ENCODE measurements at regions not wholly inside any gene's neighbourhood (a gene's known extent, or its start where the extent isn't known, plus 50 kb on each side); places are given as distances from the start of the nearest gene placed in this dataset.
A peak's percentile ranks its signal among the peaks of the same experiment; 100 is the strongest.
"Not testable (repeated sequence)": the region's sequence is repeated elsewhere in the genome, so short reads cannot be mapped to it uniquely, and the experiment has no call there.

GRCh38 chrX:10676235-10676957 lies 56.0 kb upstream of the MID1 start:
- DNase-seq, result no peak

- no peak for DNase-seq
Measured at GRCh38 chrX:10677490-10677889, 57.1 kb upstream of the MID1 start.

- DNase-seq, result no peak
Measured at GRCh38 chrX:10679387-10679786, 59.0 kb upstream of the MID1 start.

- DNase-seq, result no peak
Measured at GRCh38 chrX:10681167-10681566, 60.8 kb upstream of the MID1 start.

- DNase-seq, result not testable (repeated sequence)
Measured at GRCh38 chrX:10683631-10684030, 63.2 kb upstream of the MID1 start.

GRCh38 chrX:10685923-10686595 lies 65.7 kb upstream of the MID1 start:
- no peak for DNase-seq

GRCh38 chrX:10691751-10692150 lies 71.4 kb upstream of the MID1 start:
- not testable (repeated sequence) for DNase-seq

- DNase-seq, result no peak
Measured at GRCh38 chrX:10697616-10698317, 77.4 kb upstream of the MID1 start.

- no peak for DNase-seq
Measured at GRCh38 chrX:10698318-10698640, 77.9 kb upstream of the MID1 start.

- DNase-seq, result no peak
Measured at GRCh38 chrX:10702031-10702430, 81.6 kb upstream of the MID1 start.

- DNase-seq, result not testable (repeated sequence)
Measured at GRCh38 chrX:10706342-10706741, 86.0 kb upstream of the MID1 start.

- no peak for DNase-seq
Measured at GRCh38 chrX:10707773-10708172, 87.4 kb upstream of the MID1 start.

GRCh38 chrX:10709276-10709675 lies 88.9 kb upstream of the MID1 start:
- DNase-seq, result no peak

GRCh38 chrX:10714531-10714930 lies 94.1 kb upstream of the MID1 start:
- no peak for DNase-seq

GRCh38 chrX:10722851-10723250 lies 102.5 kb upstream of the MID1 start:
- peak; percentile 78 for DNase-seq

GRCh38 chrX:10725071-10725470 lies 104.7 kb upstream of the MID1 start:
- DNase-seq, result no peak

GRCh38 chrX:10726647-10727046 lies 106.3 kb upstream of the MID1 start:
- no peak for DNase-seq

- no peak for DNase-seq
Measured at GRCh38 chrX:10728806-10729389, 108.5 kb upstream of the MID1 start.

GRCh38 chrX:10739426-10739825 lies 119.0 kb upstream of the MID1 start:
- DNase-seq, result no peak

- no peak for DNase-seq
Measured at GRCh38 chrX:10741003-10741402, 120.6 kb upstream of the MID1 start.

- no peak for DNase-seq
Measured at GRCh38 chrX:10741550-10741949, 121.2 kb upstream of the MID1 start.

- no peak for DNase-seq
Measured at GRCh38 chrX:10743476-10743875, 123.1 kb upstream of the MID1 start.

GRCh38 chrX:10744007-10744406 lies 123.6 kb upstream of the MID1 start:
- no peak for DNase-seq

- no peak for DNase-seq
Measured at GRCh38 chrX:10747975-10748374, 127.6 kb upstream of the MID1 start.

All from midbrain (tissue), 1 donor.